AG20443 (cell line): ENCODE measurements at regions not wholly inside any gene's neighbourhood (a gene's known extent, or its start where the extent isn't known, plus 50 kb on each side); places are given as distances from the start of the nearest gene placed in this dataset.

Source experiments
- DNase-seq: peaks from one replicate; pipeline ENCODE4 v3.0.0; 2012; ENCODE audit warnings: low spot score, mixed read lengths

DNA sequence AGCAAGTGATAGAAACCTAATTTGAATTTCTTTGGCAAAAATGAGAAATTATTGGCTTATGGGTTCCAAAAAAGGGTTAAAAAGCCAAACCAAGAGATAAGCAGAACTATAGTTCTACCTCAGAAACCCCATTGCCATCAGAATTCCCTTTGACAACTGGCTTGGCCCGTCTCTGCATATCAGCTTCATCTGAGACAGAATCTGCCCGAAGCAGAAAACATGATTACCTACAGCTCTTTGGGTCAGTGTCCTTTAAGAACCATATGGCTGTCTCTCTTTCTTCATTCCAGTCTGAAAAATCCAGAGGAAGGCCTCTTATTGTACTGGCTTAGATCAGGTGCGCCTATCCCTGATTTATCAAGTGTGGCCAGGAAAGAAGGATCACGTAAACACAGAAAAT is 49.8 kb upstream of the AGPS start:
- DNase-seq: no peak
